Stimulated activated effector memory CD8-positive, alpha-beta T cell treated with anti-CD3 and anti-CD28 coated beads, Interleukin-12 subunit alpha, Interleukin-12 subunit beta, amount 100 ng/mL, for 72 hours (primary cell): ENCODE measurements at regions not wholly inside any gene's neighbourhood (a gene's known extent, or its start where the extent isn't known, plus 50 kb on each side); places are given as distances from the start of the nearest gene placed in this dataset.

ENCODE experiments used
- ATAC-seq: fragments of 150-1000 bp; cut with Tn5 transposase; 2 replicates; pipeline ENCODE4 v1.10.0; 2021
- DNase-seq, 2 donors: peaks; one replicate each; pipeline ENCODE4 v3.0.0; 2021 to 2022; ENCODE audit warnings: low spot score in 2 of 2
- H3K27ac Mint-ChIP-seq: one replicate; pipeline ENCODE4 v1.8.0; 2022; ENCODE audit warnings: mild to moderate bottlenecking, mixed read lengths
- H3K36me3 Mint-ChIP-seq: one replicate; pipeline ENCODE4 v1.8.0; 2022; ENCODE audit warnings: mild to moderate bottlenecking, mixed read lengths
- H3K4me1 Mint-ChIP-seq: one replicate; pipeline ENCODE4 v1.8.0; 2022; ENCODE audit warnings: mixed read lengths
- H3K4me3 Mint-ChIP-seq: one replicate; pipeline ENCODE4 v1.8.0; 2022; ENCODE audit warnings: mild to moderate bottlenecking, mixed read lengths
- H3K9me3 Mint-ChIP-seq: one replicate; pipeline ENCODE4 v1.8.0; 2022; ENCODE audit warnings: mixed read lengths

GRCh38 chr12:115421796-115422709 lies 738.1 kb upstream of the TBX3 start:
- ATAC-seq (no peak), DNase-seq (no peak)
- Mint-ChIP-seq H3K36me3 (no peaks in the 10 kb centered on the region), H3K27ac (no peak overlapping the region), H3K4me3 (no peak overlapping the region), H3K9me3 (peaks cover 2% of the 10 kb centered on the region), H3K4me1 (no peaks in the 10 kb centered on the region)

DNA sequence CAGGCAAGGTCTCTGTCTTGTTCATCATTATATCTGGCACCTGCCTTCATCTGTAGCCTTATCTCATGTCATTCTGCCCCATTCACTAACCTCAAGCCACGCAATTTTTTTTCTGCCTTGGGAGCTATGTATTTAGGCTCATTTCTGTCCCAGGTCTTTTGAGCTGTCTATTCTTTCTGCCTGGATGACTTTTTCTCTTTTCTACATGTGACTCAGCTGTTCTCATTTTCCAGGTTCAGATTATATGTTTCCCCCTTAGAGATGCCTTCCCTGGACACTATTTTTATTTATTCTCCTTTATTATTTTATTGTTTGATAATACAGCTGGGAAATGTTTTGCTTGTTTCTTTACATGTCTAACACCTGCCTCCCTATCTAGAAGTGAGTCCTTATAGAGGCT lies 737.4 kb upstream of the TBX3 start:
- no peak overlapping the region for H3K4me3 Mint-ChIP-seq
- no peaks in the 10 kb centered on the region for H3K4me1 Mint-ChIP-seq
- H3K36me3 Mint-ChIP-seq = no peaks in the 10 kb centered on the region
- no peak for ATAC-seq
- H3K9me3 Mint-ChIP-seq = peaks cover 6% of the 10 kb centered on the region
- DNase-seq = no peak
- no peak overlapping the region for H3K27ac Mint-ChIP-seq

DNA sequence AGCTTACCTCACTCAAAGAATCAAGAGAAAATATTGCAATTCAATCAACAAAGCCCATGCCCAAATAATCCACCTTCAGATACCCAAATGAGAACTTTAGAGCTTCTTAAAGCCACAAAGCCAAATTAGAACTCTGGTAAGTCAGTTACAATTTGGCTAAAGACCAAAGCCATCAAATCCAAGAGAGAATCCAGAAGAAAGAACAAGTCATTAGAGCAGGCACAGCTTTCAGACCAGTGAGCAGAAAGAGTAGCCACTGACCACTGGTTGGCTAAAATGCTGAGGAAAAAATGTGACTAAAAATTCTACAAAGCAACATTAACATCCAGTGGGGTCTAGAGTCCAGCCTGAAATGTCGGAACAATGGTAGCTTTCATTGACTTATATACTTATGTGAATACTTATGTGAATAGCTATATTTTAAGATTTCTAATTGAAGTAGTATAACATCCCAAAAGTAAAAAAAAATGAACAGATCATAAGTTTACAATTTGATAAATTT lies 735.2 kb upstream of the TBX3 start:
- peaks cover 7% of the 10 kb centered on the region for H3K9me3 Mint-ChIP-seq
- DNase-seq = no peak
- no peaks in the 10 kb centered on the region for H3K36me3 Mint-ChIP-seq
- H3K4me3 Mint-ChIP-seq = no peak overlapping the region
- no peak for ATAC-seq
- H3K4me1 Mint-ChIP-seq = no peaks in the 10 kb centered on the region
- no peak overlapping the region for H3K27ac Mint-ChIP-seq

DNA sequence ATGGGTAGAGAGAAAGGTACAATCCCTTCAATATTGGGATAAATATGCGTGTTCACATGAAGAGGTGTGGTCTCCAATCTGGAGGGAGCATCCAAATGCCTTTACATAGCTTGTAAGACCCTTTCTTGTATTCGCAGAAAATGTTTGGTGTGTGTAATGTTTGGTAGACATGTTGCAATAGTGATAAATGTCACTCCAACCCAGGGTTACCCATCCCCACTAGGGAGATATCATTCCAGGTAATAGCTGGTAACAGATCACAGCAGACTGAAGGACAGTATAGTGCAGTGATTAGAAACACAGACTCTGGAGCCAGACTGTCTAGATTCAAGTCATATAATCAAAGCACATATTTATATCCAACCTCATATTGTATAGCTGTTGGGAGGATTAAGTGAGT lies 733.6 kb upstream of the TBX3 start:
- no peaks in the 10 kb centered on the region for H3K4me1 Mint-ChIP-seq
- peaks cover 7% of the 10 kb centered on the region for H3K9me3 Mint-ChIP-seq
- H3K4me3 Mint-ChIP-seq = no peak overlapping the region
- no peak for DNase-seq
- no peaks in the 10 kb centered on the region for H3K36me3 Mint-ChIP-seq
- no peak for ATAC-seq
- no peak overlapping the region for H3K27ac Mint-ChIP-seq

- H3K36me3 Mint-ChIP-seq = no peaks in the 10 kb centered on the region
- H3K9me3 Mint-ChIP-seq = peaks cover 7% of the 10 kb centered on the region
- DNase-seq (no peak), ATAC-seq (no peak)
- H3K4me1 Mint-ChIP-seq = no peaks in the 10 kb centered on the region
- no peak overlapping the region for H3K27ac Mint-ChIP-seq
- H3K4me3 Mint-ChIP-seq = no peak overlapping the region
Measured at GRCh38 chr12:115416869-115417268, 732.9 kb upstream of the TBX3 start.

DNA sequence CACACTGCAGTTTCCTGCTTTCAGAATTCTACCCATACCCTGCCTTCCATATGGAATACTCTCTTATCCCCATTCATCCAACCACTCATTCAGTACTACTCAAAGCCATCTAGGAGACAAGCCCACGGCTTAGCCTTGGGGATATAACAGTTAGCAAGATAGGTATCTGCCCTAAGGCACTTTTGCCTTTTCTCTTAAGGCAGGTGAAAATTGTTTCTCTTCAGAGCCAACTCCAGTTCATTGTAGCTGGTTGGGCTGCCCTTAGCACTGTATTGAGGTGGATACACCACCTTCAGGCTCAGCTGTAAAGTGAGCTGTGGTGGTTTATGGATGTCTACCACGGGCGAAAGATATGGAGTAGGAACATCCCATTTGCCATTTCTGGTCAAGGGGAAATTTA lies 729.7 kb upstream of the TBX3 start:
- H3K27ac Mint-ChIP-seq = no peak overlapping the region
- DNase-seq (no peak), ATAC-seq (no peak)
- no peaks in the 10 kb centered on the region for H3K4me1 Mint-ChIP-seq
- no peaks in the 10 kb centered on the region for H3K36me3 Mint-ChIP-seq
- H3K9me3 Mint-ChIP-seq = peaks cover 10% of the 10 kb centered on the region
- no peak overlapping the region for H3K4me3 Mint-ChIP-seq

- Mint-ChIP-seq H3K36me3 (no peaks in the 10 kb centered on the region), H3K27ac (no peak overlapping the region), H3K9me3 (peaks cover 10% of the 10 kb centered on the region), H3K4me3 (no peak overlapping the region), H3K4me1 (no peaks in the 10 kb centered on the region)
- DNase-seq = no peak
- no peak for ATAC-seq
Measured at GRCh38 chr12:115412831-115413230, 728.9 kb upstream of the TBX3 start.

DNA sequence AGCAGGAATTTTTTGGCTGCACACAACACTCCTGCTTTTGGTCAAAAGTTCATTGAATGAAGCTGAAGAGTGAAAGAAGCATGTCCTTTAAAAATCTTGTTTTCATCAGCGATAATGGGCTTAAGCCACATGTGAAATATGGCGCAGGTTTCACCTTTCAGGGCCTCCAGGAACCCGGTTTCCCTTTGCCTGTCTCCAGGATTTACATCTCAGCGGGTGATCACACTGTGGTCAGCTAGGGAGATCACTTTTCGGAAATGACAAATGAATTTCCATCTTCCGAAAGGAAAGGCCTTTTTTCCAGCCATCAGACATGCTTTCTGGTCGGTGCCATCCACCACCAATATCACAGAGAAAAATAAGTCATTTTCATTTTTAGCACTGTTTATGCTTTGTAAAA lies 727.1 kb upstream of the TBX3 start:
- ATAC-seq (no peak), DNase-seq (no peak)
- H3K9me3 Mint-ChIP-seq = peaks cover 5% of the 10 kb centered on the region
- H3K4me3 Mint-ChIP-seq = no peak overlapping the region
- no peaks in the 10 kb centered on the region for H3K36me3 Mint-ChIP-seq
- H3K4me1 Mint-ChIP-seq = no peaks in the 10 kb centered on the region
- H3K27ac Mint-ChIP-seq = no peak overlapping the region

DNA sequence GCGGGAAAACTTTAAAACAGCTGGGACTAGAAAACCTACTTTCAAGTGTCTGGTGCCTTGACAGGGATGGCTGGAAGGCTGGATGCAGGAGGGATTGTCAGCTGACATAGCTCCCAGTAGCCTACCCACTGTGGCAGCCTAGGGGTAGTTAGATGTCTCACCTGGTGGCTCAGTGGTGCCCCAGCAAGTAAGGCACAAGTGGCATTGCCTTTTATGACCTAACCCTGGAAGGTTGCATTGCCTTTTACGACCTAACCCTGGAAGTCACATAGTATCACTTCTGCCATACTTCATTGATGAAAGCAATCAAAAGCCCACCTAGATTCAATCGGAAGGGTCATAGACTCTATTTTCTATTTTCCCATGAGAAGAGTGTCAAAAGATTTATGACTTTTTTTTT lies 724.7 kb upstream of the TBX3 start:
- no peak for DNase-seq
- ATAC-seq = no peak
- no peak overlapping the region for H3K27ac Mint-ChIP-seq
- no peaks in the 10 kb centered on the region for H3K36me3 Mint-ChIP-seq
- no peak overlapping the region for H3K4me3 Mint-ChIP-seq
- H3K9me3 Mint-ChIP-seq = peaks cover 10% of the 10 kb centered on the region
- no peaks in the 10 kb centered on the region for H3K4me1 Mint-ChIP-seq

- Mint-ChIP-seq H3K9me3 (peaks cover 10% of the 10 kb centered on the region), H3K4me1 (no peaks in the 10 kb centered on the region), H3K27ac (no peak overlapping the region), H3K4me3 (no peak overlapping the region), H3K36me3 (no peaks in the 10 kb centered on the region)
- ATAC-seq = no peak
- no peak for DNase-seq
Measured at GRCh38 chr12:115407723-115408122, 723.7 kb upstream of the TBX3 start.

- ATAC-seq = no peak
Measured at GRCh38 chr12:115407036-115407435, 723.1 kb upstream of the TBX3 start.

GRCh38 chr12:115405471-115405860 lies 721.5 kb upstream of the TBX3 start:
- ATAC-seq (no peak), DNase-seq (no peak)
- Mint-ChIP-seq H3K4me3 (no peak overlapping the region), H3K27ac (no peak overlapping the region), H3K9me3 (peaks cover 10% of the 10 kb centered on the region), H3K36me3 (no peaks in the 10 kb centered on the region), H3K4me1 (no peaks in the 10 kb centered on the region)

More at GRCh38 chr12:115407036-115407435, 723.1 kb upstream of the TBX3 start:
- H3K36me3 Mint-ChIP-seq = no peaks in the 10 kb centered on the region
- H3K4me1 Mint-ChIP-seq = no peaks in the 10 kb centered on the region
- H3K27ac Mint-ChIP-seq = no peak overlapping the region
- no peak overlapping the region for H3K4me3 Mint-ChIP-seq
- DNase-seq = no peak
- peaks cover 10% of the 10 kb centered on the region for H3K9me3 Mint-ChIP-seq

DNA sequence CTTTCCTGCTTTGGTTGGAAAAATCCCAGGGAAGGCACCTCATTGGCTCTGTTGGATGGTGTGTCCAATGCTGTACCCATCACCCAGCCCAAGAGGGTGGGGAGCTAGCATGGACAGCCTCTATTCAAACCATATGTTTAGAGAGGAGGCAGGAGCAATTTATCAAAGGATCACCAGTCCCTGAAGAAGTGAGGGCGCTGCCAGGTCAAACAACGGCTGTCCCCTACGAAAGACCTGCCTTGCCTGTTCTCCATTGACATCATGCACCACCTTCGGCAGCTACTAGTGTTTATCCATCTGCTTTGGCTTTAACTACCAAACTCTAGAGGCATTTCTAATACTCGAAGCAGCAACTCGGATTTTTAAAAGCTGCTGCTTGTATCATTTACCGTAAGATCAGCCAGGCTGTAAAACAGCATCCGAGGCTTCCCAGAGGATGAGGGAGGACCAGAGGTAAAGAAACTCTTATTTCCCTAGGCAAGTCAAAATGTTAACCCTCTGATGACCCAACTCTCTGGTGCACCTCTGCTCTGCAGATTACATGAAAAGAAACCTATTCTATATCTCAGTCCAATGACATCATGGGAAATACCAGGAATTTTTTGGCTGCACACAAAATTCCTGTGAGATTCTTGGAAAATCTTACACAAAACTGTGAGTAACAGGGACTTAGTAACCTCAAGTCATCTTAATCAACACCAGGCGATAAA lies 720.9 kb upstream of the TBX3 start:
- peaks cover 8% of the 10 kb centered on the region for H3K9me3 Mint-ChIP-seq

GRCh38 chr12:115403689-115404088 lies 719.7 kb upstream of the TBX3 start:
- H3K4me1 Mint-ChIP-seq = no peaks in the 10 kb centered on the region
- no peak overlapping the region for H3K27ac Mint-ChIP-seq
- DNase-seq (no peak), ATAC-seq (no peak)
- peaks cover 4% of the 10 kb centered on the region for H3K9me3 Mint-ChIP-seq
- no peak overlapping the region for H3K4me3 Mint-ChIP-seq
- H3K36me3 Mint-ChIP-seq = no peaks in the 10 kb centered on the region

More for the DNA sequence above, 720.9 kb upstream of the TBX3 start:
- Mint-ChIP-seq H3K27ac (no peak overlapping the region), H3K36me3 (no peaks in the 10 kb centered on the region), H3K4me3 (no peak overlapping the region), H3K4me1 (no peaks in the 10 kb centered on the region)
- no peak for ATAC-seq
- no peak for DNase-seq

- Mint-ChIP-seq H3K4me1 (no peaks in the 10 kb centered on the region), H3K36me3 (no peaks in the 10 kb centered on the region), H3K4me3 (no peak overlapping the region), H3K27ac (no peak overlapping the region), H3K9me3 (peaks cover 4% of the 10 kb centered on the region)
- DNase-seq (no peak), ATAC-seq (no peak)
Measured at GRCh38 chr12:115403253-115403652, 719.3 kb upstream of the TBX3 start.
